GM18505 (cell line): ENCODE measurements at regions not wholly inside any gene's neighbourhood (a gene's known extent, or its start where the extent isn't known, plus 50 kb on each side); places are given as distances from the start of the nearest gene placed in this dataset.

ENCODE experiments used
- ATAC-seq: cut with Tn5 transposase; IDR thresholded peaks from one replicate; pipeline ENCODE4 v1.9.1; 2021; ENCODE audit not compliant: unreplicated experiment
- POLR2A ChIP-seq: IDR thresholded peaks from 4 replicates; pipeline ENCODE4 v1.6.1; 2011; ENCODE audit warnings: borderline replicate concordance; ENCODE audit not compliant: insufficient read depth, insufficient read length; ENCODE audit errors: extremely low read depth

DNA sequence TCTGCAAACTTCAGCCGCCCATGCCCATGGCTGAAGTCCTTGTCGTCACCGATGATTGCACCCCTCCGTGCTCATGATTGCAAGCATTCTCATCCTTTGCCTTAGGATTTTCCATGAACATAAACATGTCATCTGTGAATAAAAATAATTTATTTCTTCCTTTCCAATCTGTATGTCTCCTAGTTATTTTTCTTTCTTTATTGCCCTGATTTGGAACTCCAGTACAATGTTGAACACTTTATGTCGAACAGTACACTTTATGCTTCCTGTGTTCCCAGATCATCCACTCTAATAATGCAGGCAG, 170.9 kb upstream of the SYT6 start:
- ATAC-seq, result no peak
- no peak for TF ChIP-seq POLR2A

DNA sequence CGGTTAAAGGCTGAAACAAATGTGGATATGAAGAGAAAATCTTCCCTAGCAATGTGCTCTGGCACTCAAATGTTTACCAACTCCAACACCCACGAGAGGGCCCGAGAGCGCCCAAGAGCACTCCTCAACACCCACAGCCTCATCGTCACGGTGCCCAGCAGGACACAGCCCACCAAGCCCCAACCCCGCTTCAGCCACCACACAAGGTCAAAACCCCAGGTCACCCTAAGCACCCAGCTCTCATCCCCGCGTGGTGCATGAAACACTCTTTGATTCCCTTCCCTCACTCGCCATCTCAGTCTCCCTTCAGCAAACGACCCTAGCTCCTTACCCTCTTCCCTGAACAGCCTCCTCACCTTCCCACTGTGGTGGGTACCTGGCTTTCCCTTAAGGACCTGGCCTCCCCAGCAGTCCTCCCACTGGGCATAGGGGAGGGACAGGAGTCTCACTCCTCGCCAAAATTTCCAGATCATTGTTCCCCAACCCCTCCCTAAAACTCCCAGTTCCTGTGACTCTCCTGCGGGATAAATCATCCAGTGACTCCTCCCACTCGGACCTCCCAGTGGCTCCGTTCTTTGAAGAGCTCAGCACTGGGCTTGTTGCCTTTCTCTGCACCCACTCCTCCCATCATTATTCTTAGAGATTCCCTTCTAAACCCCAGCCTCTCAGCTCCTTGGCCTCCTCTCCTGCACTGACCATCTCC, 170.4 kb upstream of the SYT6 start:
- ATAC-seq, result no peak
- TF ChIP-seq POLR2A, result no peak

DNA sequence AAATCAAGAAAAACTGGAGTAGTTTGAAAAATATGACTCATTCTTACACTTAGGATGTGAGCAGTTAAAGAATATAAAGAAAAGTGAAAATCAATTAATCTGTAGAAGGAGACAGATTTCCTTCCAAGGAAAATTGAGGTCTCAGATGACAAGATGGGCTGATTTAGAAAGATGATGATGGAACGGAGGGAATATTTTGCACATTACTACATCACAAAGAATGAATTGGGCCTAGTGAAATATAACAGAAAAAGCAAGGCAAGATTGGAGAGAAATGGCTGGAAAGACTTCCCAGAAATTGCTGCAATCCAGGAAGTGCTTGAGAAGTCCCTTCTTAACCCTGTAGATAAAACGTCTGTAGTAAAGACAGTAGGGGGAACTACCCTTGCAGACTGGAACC, 169.1 kb upstream of the SYT6 start:
- TF ChIP-seq POLR2A, result no peak
- no peak for ATAC-seq

DNA sequence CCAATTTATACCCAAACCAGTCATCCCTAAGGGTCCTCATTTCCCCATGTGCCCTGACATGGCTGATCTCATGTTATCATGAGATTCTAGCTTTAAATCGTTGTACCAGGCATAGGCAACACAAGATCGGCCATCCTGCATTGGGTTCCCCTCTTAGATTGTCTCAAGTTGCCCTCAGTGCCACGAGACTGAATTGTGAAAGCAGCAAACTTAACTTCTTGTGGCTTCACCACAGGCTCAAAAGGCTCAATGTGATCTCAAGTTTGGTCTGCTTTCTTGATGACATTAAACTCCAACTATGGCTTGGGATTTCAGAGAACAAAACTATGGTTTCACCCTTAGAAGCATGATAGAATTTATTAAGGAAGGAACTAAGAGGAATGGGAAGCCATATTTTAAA, 168.5 kb upstream of the SYT6 start:
- no peak for TF ChIP-seq POLR2A

DNA sequence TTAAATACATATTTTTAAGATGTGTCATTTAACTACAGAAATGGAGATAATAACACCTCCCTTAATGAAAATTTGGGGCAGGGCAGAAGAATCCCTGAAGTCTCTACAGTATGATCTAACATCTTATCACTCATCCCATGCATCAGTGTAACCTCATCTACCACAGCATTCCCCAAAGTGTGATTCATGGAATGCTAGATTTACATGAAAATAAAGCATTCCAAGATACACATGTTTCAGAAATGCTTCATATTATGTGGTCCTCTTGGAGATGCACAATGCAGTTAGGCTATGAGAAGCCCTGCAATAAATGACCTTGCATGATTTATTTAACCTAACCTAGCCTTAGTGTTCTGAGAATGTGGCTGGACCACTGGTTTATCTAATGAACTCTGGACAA, 166.9 kb upstream of the SYT6 start:
- no peak for TF ChIP-seq POLR2A
- no peak for ATAC-seq

More for the DNA sequence above, 168.5 kb upstream of the SYT6 start:
- no peak for ATAC-seq

DNA sequence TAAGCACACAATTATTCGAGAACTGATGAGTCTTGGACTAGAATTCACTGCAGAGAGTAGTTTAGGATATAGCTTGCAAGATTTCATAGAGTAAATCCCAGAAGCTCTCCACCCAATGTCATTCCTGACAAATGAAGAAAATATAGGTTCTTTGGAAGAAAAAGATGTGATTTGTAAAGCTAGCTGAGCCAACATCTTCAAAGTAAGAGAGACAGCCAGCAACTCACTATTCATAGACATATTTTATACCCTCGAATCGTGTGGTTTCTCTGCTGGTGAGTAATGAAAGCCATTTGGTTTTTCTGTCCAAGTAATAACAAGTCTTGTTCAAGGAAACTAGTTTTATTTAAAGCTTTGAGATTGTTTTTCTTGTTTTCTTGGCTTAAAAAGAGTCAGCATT, 165.7 kb upstream of the SYT6 start:
- TF ChIP-seq POLR2A, result no peak
- ATAC-seq, result no peak

DNA sequence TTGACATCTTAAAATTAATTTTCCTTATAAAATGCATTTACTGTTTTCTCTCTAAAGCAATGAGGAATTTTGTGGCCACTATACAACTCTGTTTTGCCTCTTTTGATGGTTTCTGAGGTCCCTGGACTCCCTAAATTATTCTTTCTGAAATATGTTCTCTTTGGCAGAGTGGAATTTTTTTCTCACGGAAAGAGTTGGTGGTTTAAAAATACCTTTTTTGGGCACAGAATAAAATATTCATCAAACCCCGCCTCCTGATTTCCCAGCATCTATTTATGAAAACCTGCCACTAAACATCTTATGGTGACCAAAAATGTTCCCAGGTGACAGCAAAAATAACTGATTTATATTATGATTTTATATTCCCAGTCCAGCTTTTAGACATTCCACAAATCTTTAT, 165.3 kb upstream of the SYT6 start:
- TF ChIP-seq POLR2A, result no peak
- ATAC-seq, result no peak

DNA sequence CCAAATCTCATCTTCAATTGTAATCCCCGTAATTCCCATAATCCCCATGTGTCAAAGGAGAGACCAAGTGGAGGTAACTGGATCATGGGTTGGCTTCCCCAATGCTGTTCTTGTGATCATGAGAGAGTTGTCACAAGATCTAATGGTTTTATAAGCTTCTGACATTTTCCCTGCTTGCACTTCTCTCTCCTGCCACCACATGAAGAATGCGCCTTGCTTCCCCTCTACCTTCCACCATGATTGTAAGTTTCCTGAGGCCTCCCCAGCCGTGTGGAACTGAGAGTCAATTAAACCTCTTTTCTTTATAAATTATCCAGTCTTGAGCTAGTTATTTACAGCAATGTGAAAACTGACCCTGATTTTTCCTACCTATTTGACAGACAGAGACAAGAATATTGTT, 162.5 kb upstream of the SYT6 start:
- no peak for TF ChIP-seq POLR2A
- no peak for ATAC-seq

DNA sequence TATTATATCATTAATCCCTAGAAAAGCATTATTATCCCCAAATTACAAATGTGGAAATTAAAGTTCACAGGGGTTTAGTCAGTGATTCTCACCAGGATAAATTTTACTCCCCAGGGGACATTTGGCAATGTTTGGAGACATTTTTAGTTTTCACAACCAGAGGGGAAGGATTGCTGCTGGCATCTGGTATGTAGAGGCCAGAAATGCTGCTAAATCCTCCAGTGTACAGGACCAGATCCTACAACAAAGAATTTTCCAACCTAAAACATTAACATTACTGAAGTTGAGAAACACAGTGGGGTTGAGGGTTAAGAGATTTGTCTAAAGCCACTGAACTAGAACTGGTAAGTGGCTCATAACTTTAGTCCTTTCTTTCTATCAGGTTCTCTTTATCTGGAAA, 162.0 kb upstream of the SYT6 start:
- ATAC-seq, result no peak

DNA sequence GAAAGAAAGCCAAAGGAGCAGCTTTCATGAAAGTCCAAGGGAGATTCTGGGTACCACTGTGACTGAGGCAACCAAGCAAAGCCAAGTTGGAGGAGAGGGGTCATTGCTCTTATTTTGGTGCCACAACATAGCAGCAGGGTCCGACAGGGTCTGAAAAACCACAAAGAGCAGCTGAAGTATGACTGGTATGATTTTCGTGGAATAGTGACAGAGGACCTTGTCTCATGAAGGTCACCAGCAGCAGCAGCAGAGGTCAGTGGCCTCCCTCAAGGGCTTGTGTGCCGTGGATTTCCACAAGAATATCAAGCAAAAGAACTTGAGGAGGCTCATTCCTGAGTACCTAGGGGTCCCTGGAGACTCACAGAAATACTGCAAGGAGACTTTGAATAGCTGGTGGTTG, 160.9 kb upstream of the SYT6 start:
- TF ChIP-seq POLR2A, result no peak
- ATAC-seq, result no peak

More for the DNA sequence above, 162.0 kb upstream of the SYT6 start:
- TF ChIP-seq POLR2A, result no peak

DNA sequence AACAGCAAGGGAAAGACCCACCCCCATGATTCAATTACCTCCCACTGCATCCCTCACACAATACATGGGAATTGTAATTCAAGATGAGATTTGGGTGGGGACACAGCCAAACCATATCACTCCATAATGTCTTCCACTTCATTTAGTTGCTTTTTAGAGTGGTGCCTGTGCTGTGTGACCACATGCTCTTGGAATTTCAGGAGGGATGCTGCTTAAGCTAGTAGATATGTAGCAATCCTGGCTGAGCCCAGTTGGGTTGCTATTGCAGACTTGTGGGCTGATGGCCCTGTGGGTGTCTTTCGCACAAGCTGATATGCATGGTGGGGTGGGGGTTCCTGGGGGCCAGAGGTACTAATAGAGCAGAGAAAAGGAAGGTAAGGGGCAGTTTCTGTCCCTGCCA, 160.4 kb upstream of the SYT6 start:
- no peak for ATAC-seq
- no peak for TF ChIP-seq POLR2A

DNA sequence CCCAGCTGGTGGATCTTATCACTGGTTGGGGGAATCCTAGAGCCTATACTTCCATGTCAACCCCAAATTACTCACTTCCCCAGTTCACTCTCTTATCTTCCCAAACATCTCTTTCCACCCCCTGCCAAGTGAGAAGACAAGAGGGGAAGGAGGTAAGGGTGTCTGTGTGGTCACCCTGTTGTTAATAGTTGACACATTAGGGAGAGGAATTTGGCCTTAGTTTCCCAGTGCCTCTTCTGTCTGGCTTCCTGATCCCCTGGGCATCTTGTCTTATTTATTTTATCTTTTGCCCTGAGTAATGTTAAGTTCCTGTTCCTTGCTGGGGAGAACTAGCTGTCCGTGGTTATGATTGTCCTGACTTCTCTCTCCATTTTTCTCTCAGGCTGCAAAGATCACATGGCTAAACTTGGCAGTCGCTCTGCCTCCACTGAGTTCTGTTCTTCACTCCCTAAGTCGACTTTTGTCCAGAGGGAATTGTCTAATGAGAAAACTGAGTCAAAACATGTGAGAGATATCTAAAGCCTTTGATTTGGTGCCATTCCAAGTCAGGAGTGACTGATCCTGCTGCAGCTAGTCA, 157.1 kb upstream of the SYT6 start:
- no peak for TF ChIP-seq POLR2A
- ATAC-seq, result no peak

DNA sequence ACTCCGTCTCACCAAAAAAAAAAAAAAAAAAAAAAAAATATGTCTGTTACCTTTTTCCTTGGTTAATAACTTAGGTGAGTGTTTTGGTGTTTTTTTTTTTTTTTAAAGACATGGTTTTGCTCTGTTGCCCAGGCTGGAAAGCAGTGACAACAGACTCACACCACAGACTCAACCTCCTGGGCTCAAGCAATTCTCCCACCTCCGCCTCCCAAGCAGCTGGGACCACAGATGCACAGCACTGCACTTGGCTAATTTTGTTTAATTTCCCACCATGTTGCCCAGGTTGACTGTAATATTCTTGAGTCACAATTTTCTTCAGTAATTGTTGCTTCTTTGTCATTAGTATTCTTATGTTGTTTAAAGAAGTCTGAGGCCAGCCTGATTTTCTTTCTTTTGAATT, 149.2 kb upstream of the SYT6 start:
- no peak for ATAC-seq
- TF ChIP-seq POLR2A, result no peak

DNA sequence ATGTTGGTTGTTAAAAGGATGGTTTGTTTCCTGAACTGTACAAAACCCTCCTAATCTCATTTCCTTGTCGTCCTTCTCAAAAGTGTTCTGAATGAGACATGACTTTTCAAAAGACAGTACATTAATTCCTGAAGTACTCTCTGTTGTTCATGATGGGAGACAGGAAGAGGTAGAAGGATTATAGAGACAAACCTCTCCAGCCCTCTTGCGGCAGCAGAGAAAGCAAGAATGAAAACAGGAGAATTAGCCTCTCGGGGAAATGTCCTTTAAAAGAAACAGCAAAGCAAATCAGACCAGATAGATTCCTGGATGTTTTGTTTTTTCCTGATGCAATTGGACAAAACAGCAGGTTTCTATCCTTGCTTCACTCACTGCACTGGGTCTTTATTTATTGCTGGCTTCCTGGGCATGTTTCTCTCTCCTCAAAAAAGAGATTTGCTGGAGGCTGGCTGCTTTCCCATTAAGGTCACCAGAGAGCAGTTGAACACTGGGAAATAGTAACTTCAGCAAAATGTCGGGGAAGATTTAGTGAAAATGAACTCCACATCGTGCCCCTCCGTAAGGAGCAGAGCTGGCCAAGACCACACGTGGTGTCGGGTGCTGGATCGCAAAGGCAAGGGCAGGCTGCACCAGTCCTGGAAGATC, 145.8 kb upstream of the SYT6 start:
- ATAC-seq, result no peak
- no peak for TF ChIP-seq POLR2A
